ENCODE measurements at regions not wholly inside any gene's neighbourhood (a gene's known extent, or its start where the extent isn't known, plus 50 kb on each side); places are given as distances from the start of the nearest gene placed in this dataset.

GRCh38 chrX:96112689-96113088 is 572.0 kb upstream of the DIAPH2 start:
- FAIRE-seq (no peak), DNase-seq (ENCODE audit: low read depth in 1 of 2, low spot score in 2 of 2) (no peak)
- WGBS, 2 experiments (ENCODE audit: extremely low coverage in 1 of 2, insufficient coverage in 1 of 2, insufficient read length in 1 of 2, insufficient replicate concordance in 2 of 2, low coverage in 1 of 2, low lambda C conversion rate in 2 of 2, missing lambda C conversion rate in 1 of 2): 70% methylated on average over 1 of the region's 1 CpG; no CpG with 5 or more reads in 1 of the 2 experiments
- H2AK5ac ChIP-seq (ENCODE audit: low read depth, low read length): no peak overlapping the region
- no peaks in the 10 kb centered on the region for H3K79me2 ChIP-seq (ENCODE audit: control insufficient read depth in 1 of 2, insufficient read depth in 2 of 2, low read length in 2 of 2)
- TF ChIP-seq YY1 (IDR thresholded peaks at IDR 0.05; ENCODE audit: low read depth, low read length): no peak
- no peak for TF ChIP-seq MAFK (IDR thresholded peaks at IDR 0.05; ENCODE audit: low read depth, low read length)
- no peak for TF ChIP-seq HDAC6 (IDR thresholded peaks at IDR 0.05; ENCODE audit: low read depth, low read length)
- TF ChIP-seq SIX5 (IDR thresholded peaks at IDR 0.05; ENCODE audit: low read depth, low read length): no peak
- no peak for TF ChIP-seq EP300 (IDR thresholded peaks at IDR 0.05; ENCODE audit: borderline replicate concordance in 1 of 2, low read depth in 2 of 2, low read length in 2 of 2)
- no peak for TF ChIP-seq SIN3A (conservative IDR thresholded peaks at IDR 0.05 in 1 of 2, IDR thresholded peaks at IDR 0.05 in 1 of 2; ENCODE audit: low read depth in 1 of 2, low read length in 2 of 2)
- TF ChIP-seq TCF12 (IDR thresholded peaks at IDR 0.05; ENCODE audit: low read depth, low read length): no peak
- no peak for TF ChIP-seq FOSL1 (IDR thresholded peaks at IDR 0.05; ENCODE audit: insufficient read depth, low read depth, low read length)
- TF ChIP-seq TBP (IDR thresholded peaks at IDR 0.05; ENCODE audit: low read depth, low read length): no peak
- TF ChIP-seq, protein P1, sequence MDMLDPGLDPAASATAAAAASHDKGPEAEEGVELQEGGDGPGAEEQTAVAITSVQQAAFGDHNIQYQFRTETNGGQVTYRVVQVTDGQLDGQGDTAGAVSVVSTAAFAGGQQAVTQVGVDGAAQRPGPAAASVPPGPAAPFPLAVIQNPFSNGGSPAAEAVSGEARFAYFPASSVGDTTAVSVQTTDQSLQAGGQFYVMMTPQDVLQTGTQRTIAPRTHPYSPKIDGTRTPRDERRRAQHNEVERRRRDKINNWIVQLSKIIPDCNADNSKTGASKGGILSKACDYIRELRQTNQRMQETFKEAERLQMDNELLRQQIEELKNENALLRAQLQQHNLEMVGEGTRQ (IDR thresholded peaks at IDR 0.05; ENCODE audit: low read length): no peak
- TF ChIP-seq NRF1 (IDR thresholded peaks at IDR 0.05; ENCODE audit: low read depth, low read length): no peak
- no peak for TF ChIP-seq SUZ12 (IDR thresholded peaks at IDR 0.05; ENCODE audit: low read length)
- no peak for TF ChIP-seq JUND (IDR thresholded peaks at IDR 0.05; ENCODE audit: low read length)
- TF ChIP-seq PHF8 (conservative IDR thresholded peaks at IDR 0.05; ENCODE audit: low read depth, low read length): no peak
- TF ChIP-seq RXRA (IDR thresholded peaks at IDR 0.05; ENCODE audit: insufficient read depth, low read depth, low read length): no peak
- no peak overlapping the region for H3K27ac ChIP-seq (ENCODE audit: low read depth, low read length)
- H4K91ac ChIP-seq (replicated peaks; ENCODE audit: insufficient read length, low read length): no peak overlapping the region
- no peak overlapping the region for H3K4me2 ChIP-seq (ENCODE audit: insufficient read depth in 1 of 2, low read depth in 2 of 2, low read length in 2 of 2)
- H3K4me1 ChIP-seq (replicated peaks in 1 of 4; ENCODE audit: control insufficient read depth in 3 of 4, insufficient read depth in 4 of 4, low read length in 3 of 4): no peaks in the 10 kb centered on the region
- no peaks in the 10 kb centered on the region for H3K9me3 ChIP-seq (ENCODE audit: insufficient read depth in 2 of 2, low read depth in 1 of 2, low read length in 1 of 2)
- H3K27me3 ChIP-seq (replicated peaks in 1 of 4; ENCODE audit: control insufficient read depth in 3 of 4, extremely low read depth in 1 of 4, insufficient read depth in 3 of 4, low read length in 3 of 4): no peaks in the 10 kb centered on the region
- H2BK15ac ChIP-seq (ENCODE audit: low read length): no peak overlapping the region
- no peaks in the 10 kb centered on the region for H4K20me1 ChIP-seq (replicated peaks in 1 of 2; ENCODE audit: control insufficient read depth in 1 of 2, insufficient read depth in 2 of 2, low read length in 2 of 2)
- H2BK5ac ChIP-seq (ENCODE audit: low read depth, low read length): no peak overlapping the region
- H3K4ac ChIP-seq (replicated peaks; ENCODE audit: insufficient read length, low read depth, low read length): no peak overlapping the region
- no peak overlapping the region for H2AFZ ChIP-seq (ENCODE audit: low read length)
- no peak overlapping the region for H2BK120ac ChIP-seq (replicated peaks; ENCODE audit: low read depth, low read length)
- no peaks in the 10 kb centered on the region for H3K36me3 ChIP-seq (ENCODE audit: control insufficient read depth in 2 of 4, insufficient read depth in 4 of 4, low read length in 3 of 4)
- H3K4me3 ChIP-seq (ENCODE audit: extremely low read depth in 1 of 4, insufficient read depth in 2 of 4, low read depth in 3 of 4, low read length in 4 of 4): no peak overlapping the region
- no peak overlapping the region for H3K14ac ChIP-seq (ENCODE audit: insufficient read length)
- H3K23me2 ChIP-seq (ENCODE audit: low read depth, low read length): no peaks in the 10 kb centered on the region
- H3K18ac ChIP-seq (ENCODE audit: extremely low read depth, low read length): no peak overlapping the region
- H3K56ac ChIP-seq (replicated peaks; ENCODE audit: insufficient read length, low read depth, low read length): no peak overlapping the region
- ChIA-PET POLR2A (ENCODE audit: partially characterized antibody) (no interaction called here), CTCF (ENCODE audit: partially characterized antibody) (no interaction called here)
- no peak overlapping the region for H2BK12ac ChIP-seq (ENCODE audit: low read depth, low read length)
- no peak overlapping the region for H2BK20ac ChIP-seq (ENCODE audit: low read length)
- H3K9ac ChIP-seq (replicated peaks in 1 of 4; ENCODE audit: extremely low read depth in 1 of 4, low read depth in 3 of 4, low read length in 3 of 4): no peak overlapping the region
- H3K23ac ChIP-seq (ENCODE audit: insufficient read length): no peak overlapping the region
- no peak overlapping the region for H4K5ac ChIP-seq (ENCODE audit: insufficient read length, low read depth, low read length)
- H3K79me1 ChIP-seq (ENCODE audit: low read depth, low read length): no peaks in the 10 kb centered on the region
- H4K8ac ChIP-seq (ENCODE audit: extremely low read depth, insufficient read depth, low read length): no peak overlapping the region

All from H1 (cell line).